ENCODE measurements at regions not wholly inside any gene's neighbourhood (a gene's known extent, or its start where the extent isn't known, plus 50 kb on each side); places are given as distances from the start of the nearest gene placed in this dataset.

- TF ChIP-seq CTCF (IDR thresholded peaks at IDR 0.05; ENCODE audit: low read depth, low read length) = no peak
- no peak for DNase-seq (ENCODE audit: extremely low read depth, low read depth)
Observed at GRCh38 chr3:106573605-106574004, 704.8 kb upstream of the CBLB start.

GRCh38 chr3:106575029-106575428 is 706.2 kb upstream of the CBLB start:
- no peak for TF ChIP-seq CTCF (IDR thresholded peaks at IDR 0.05; ENCODE audit: low read depth, low read length)
- DNase-seq (ENCODE audit: extremely low read depth, low read depth) = no peak

- TF ChIP-seq CTCF (IDR thresholded peaks at IDR 0.05; ENCODE audit: low read depth, low read length) = no peak
- DNase-seq (ENCODE audit: extremely low read depth, low read depth) = no peak
Observed at GRCh38 chr3:106577241-106577640, 708.4 kb upstream of the CBLB start.

- no peak for TF ChIP-seq CTCF (IDR thresholded peaks at IDR 0.05; ENCODE audit: low read depth, low read length)
- no peak for DNase-seq (ENCODE audit: extremely low read depth, low read depth)
Observed at GRCh38 chr3:106578911-106579310, 710.1 kb upstream of the CBLB start.

- no peak for DNase-seq (ENCODE audit: extremely low read depth, low read depth)
- TF ChIP-seq CTCF (IDR thresholded peaks at IDR 0.05; ENCODE audit: low read depth, low read length) = no peak
Observed at GRCh38 chr3:106582151-106582550, 713.3 kb upstream of the CBLB start.

DNA sequence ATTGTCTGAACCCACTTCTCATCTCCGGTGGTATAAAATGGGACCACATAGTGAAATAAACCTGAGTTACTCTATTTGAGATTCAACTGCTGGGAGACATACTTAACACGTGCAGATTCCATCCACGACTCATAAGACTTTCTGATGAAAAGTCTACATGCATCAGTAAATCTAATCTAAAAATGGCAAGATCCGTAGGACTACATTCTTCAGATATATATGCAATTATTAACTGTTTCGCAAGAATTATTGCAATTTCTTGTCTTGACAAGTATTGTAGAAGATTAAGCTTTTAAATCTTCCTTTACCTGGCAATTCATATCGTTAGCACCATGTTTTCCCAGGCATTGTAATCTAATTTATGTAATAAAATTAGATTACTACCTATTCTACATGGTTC is 718.7 kb upstream of the CBLB start:
- DNase-seq (ENCODE audit: extremely low read depth, low read depth) = no peak
- no peak for TF ChIP-seq CTCF (IDR thresholded peaks at IDR 0.05; ENCODE audit: low read depth, low read length)

DNA sequence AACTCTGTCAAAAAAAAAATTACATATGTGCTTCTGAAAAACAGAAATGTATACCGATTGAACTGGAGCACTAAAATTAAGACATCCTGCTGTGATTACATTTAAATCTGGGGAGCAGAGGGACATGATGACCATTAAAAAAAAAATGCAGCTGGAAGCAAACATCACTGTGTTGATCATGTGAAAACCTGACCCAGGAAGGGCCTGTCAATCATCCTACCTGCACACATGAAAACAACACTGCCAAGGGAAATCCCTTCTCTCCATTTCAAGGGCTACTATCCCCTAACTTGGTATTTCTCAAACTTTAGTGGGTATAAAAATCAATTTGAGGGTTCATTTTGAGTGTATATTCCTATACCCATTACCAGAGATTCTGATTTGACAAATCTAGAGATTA is 719.9 kb upstream of the CBLB start:
- no peak for TF ChIP-seq CTCF (IDR thresholded peaks at IDR 0.05; ENCODE audit: low read depth, low read length)
- no peak for DNase-seq (ENCODE audit: extremely low read depth, low read depth)
